Ishikawa (cell line): ENCODE measurements at regions not wholly inside any gene's neighbourhood (a gene's known extent, or its start where the extent isn't known, plus 50 kb on each side); places are given as distances from the start of the nearest gene placed in this dataset.

Experiments used
- CEBPB ChIP-seq: IDR thresholded peaks from 2 replicates; pipeline ENCODE4 v1.6.1; 2012
- CREB1 ChIP-seq: IDR thresholded peaks from 2 replicates; pipeline ENCODE4 v1.6.1; 2012; ENCODE audit warnings: low read depth
- EGR1 ChIP-seq: IDR thresholded peaks from 2 replicates; pipeline ENCODE4 v1.6.1; 2012
- EP300 ChIP-seq: IDR thresholded peaks from 2 replicates; pipeline ENCODE4 v1.6.1; 2012; ENCODE audit warnings: borderline replicate concordance
- FOXM1 ChIP-seq: IDR thresholded peaks from 2 replicates; pipeline ENCODE4 v1.6.1; 2012; ENCODE audit warnings: low read depth, borderline replicate concordance
- MAX ChIP-seq: IDR thresholded peaks from 2 replicates; pipeline ENCODE4 v1.6.1; 2012
- NFIC ChIP-seq: IDR thresholded peaks from 2 replicates; pipeline ENCODE4 v1.6.1; 2012
- RAD21 ChIP-seq: IDR thresholded peaks from 2 replicates; pipeline ENCODE4 v1.6.1; 2012; ENCODE audit warnings: low read depth
- REST ChIP-seq: IDR thresholded peaks from 2 replicates; pipeline ENCODE4 v1.6.1; 2012; ENCODE audit warnings: low read depth, mild to moderate bottlenecking
- TAF1 ChIP-seq: IDR thresholded peaks from 2 replicates; pipeline ENCODE4 v1.6.1; 2012; ENCODE audit warnings: low read depth, mild to moderate bottlenecking
- TCF12 ChIP-seq: IDR thresholded peaks from 2 replicates; pipeline ENCODE4 v1.6.1; 2012; ENCODE audit warnings: low read depth
- TEAD4 ChIP-seq: IDR thresholded peaks from 2 replicates; pipeline ENCODE4 v1.6.1; 2012
- USF1 ChIP-seq: IDR thresholded peaks from 2 replicates; pipeline ENCODE4 v1.6.1; 2012
- YY1 ChIP-seq: IDR thresholded peaks from 2 replicates; pipeline ENCODE4 v1.6.1; 2012; ENCODE audit warnings: low read depth
- ZBTB7A ChIP-seq: IDR thresholded peaks from 2 replicates; pipeline ENCODE4 v1.6.1; 2012; ENCODE audit warnings: low read depth

- TF ChIP-seq REST (no peak), TEAD4 (no peak), TAF1 (no peak), RAD21 (no peak), NFIC (no peak), CREB1 (no peak), ZBTB7A (no peak), TCF12 (no peak), EGR1 (no peak), EP300 (no peak), YY1 (no peak), MAX (no peak), USF1 (no peak), FOXM1 (no peak)
Measured at GRCh38 chr7:123327661-123328060, 127.9 kb upstream of the SLC13A1 start.

GRCh38 chr7:123324283-123324682, 124.5 kb upstream of the SLC13A1 start:
- TF ChIP-seq ZBTB7A (no peak), CREB1 (no peak), TEAD4 (no peak), MAX (no peak), EGR1 (no peak), CEBPB (peak; percentile 87), RAD21 (no peak), EP300 (no peak)

- TF ChIP-seq TAF1 (no peak), ZBTB7A (no peak), MAX (no peak), FOXM1 (no peak), CREB1 (no peak), RAD21 (no peak), EP300 (no peak), TCF12 (no peak), REST (no peak), TEAD4 (no peak), USF1 (no peak), CEBPB (no peak)
Measured at GRCh38 chr7:123323689-123324088, 123.9 kb upstream of the SLC13A1 start.

GRCh38 chr7:123319911-123320310, 120.1 kb upstream of the SLC13A1 start:
- TF ChIP-seq FOXM1: no peak
- TF ChIP-seq YY1: no peak
- TF ChIP-seq EGR1: no peak
- TF ChIP-seq CREB1: no peak
- no peak for TF ChIP-seq RAD21
- TF ChIP-seq REST: no peak
- no peak for TF ChIP-seq TAF1
- TF ChIP-seq CEBPB: no peak
- no peak for TF ChIP-seq TCF12
- no peak for TF ChIP-seq USF1
- TF ChIP-seq EP300: no peak
- no peak for TF ChIP-seq TEAD4
- TF ChIP-seq ZBTB7A: no peak
- TF ChIP-seq NFIC: no peak
- TF ChIP-seq MAX: no peak
